GM12878 (cell line): ENCODE measurements at regions not wholly inside any gene's neighbourhood (a gene's known extent, or its start where the extent isn't known, plus 50 kb on each side); places are given as distances from the start of the nearest gene placed in this dataset.
"Not testable (repeated sequence)": the region's sequence is repeated elsewhere in the genome, so short reads cannot be mapped to it uniquely, and the experiment has no call there.

Source experiments
- ATAC-seq: fragments of 200-7000 bp; cut with Tn5 transposase; 3 replicates; pipeline ENCODE4 v1.9.1; 2020; ENCODE audit warnings: mild to moderate bottlenecking, moderate library complexity
- BruUV-seq: library from RNA; stranded (reverse); fragments of 400-500 nt; replicated peaks from 2 replicates; lab custom pipeline; 2021; lab: Mats Ljungman, UMichigan
- CTCF ChIA-PET: fragments of 300-600 bp; sonication (Branson Sonifier 250); formaldehyde crosslinking; extraction: SDS; loops from one replicate; lab custom pipeline; 2021; ENCODE audit warnings: inconsistent platforms; lab: Yijun Ruan, JAX
- POLR2A ChIA-PET: fragments of 350-600 bp; formaldehyde crosslinking; extraction: SDS; loops from one replicate; lab custom pipeline; 2021; ENCODE audit warnings: inconsistent platforms; lab: Charles Lee
- RAD21 ChIA-PET: fragments of 300-600 bp; sonication (Branson Sonifier 250); formaldehyde crosslinking; loops from one replicate; lab custom pipeline; 2023; ENCODE audit warnings: antibody characterized with exemption; ENCODE audit not compliant: unreplicated experiment; lab: Charles Lee
- SMC1A ChIA-PET: fragments of 300-600 bp; sonication (Branson Sonifier 250); formaldehyde crosslinking; loops from one replicate; lab custom pipeline; 2023; ENCODE audit not compliant: unreplicated experiment, uncharacterized antibody; lab: Charles Lee
- DNase-seq: peaks from one replicate; pipeline ENCODE4 v3.0.0-alpha.2; 2011; ENCODE audit warnings: low read depth, low spot score
- FAIRE-seq: peaks from 3 replicates; lab custom pipeline; 2011; peaks lifted over from hg19 to GRCh38; lab: Jason Lieb, UNC
- H2AFZ ChIP-seq: 2 replicates; pipeline ENCODE4 v1.6.0; 2011; ENCODE audit warnings: low read depth, low read length, control low read depth; ENCODE audit not compliant: control insufficient read depth
- H3K27ac ChIP-seq: 2 replicates; pipeline ENCODE4 v1.5.1; 2011; ENCODE audit warnings: control low read depth; ENCODE audit not compliant: control insufficient read depth, insufficient read depth
- H3K27me3 ChIP-seq, 2 experiments: replicated peaks in 1 of 2; 2 replicates each; pipeline versions ENCODE4 v1.6.0 to v1.6.1; 2011; ENCODE audit warnings: low read length in 1 of 2; ENCODE audit not compliant: control insufficient read depth in 2 of 2, insufficient read depth in 2 of 2
- H3K36me3 ChIP-seq, 2 experiments: 2 replicates each; pipeline ENCODE4 v1.5.1; 2011; ENCODE audit warnings: low read length in 1 of 2; ENCODE audit not compliant: control insufficient read depth in 2 of 2, insufficient read depth in 2 of 2
- H3K4me1 ChIP-seq: 2 replicates; pipeline ENCODE4 v1.6.1; 2011; ENCODE audit warnings: mild to moderate bottlenecking, low read length, moderate library complexity, mixed read lengths; ENCODE audit not compliant: control insufficient read depth, insufficient read depth
- H3K4me2 ChIP-seq: 2 replicates; pipeline ENCODE4 v1.6.0; 2011; ENCODE audit warnings: control low read depth; ENCODE audit not compliant: control insufficient read depth, insufficient read depth
- H3K4me3 ChIP-seq: fragments of 200-600 bp; sonication (generic); 2 replicates; pipeline ENCODE4 v1.5.1; 2016
- H3K79me2 ChIP-seq: 2 replicates; pipeline ENCODE4 v1.6.0; 2011; ENCODE audit warnings: low read length; ENCODE audit not compliant: control insufficient read depth, insufficient read depth
- H3K9ac ChIP-seq: 2 replicates; pipeline ENCODE4 v1.8.0; 2011; ENCODE audit warnings: low read length, control low read depth, mixed read lengths; ENCODE audit not compliant: control insufficient read depth, insufficient read depth
- H3K9me3 ChIP-seq: replicated peaks from 3 replicates; pipeline ENCODE4 v1.5.1; 2011; ENCODE audit warnings: mild to moderate bottlenecking, low read length; ENCODE audit not compliant: control insufficient read depth, insufficient read depth
- H4K20me1 ChIP-seq: 2 replicates; pipeline ENCODE4 v1.6.0; 2011; ENCODE audit not compliant: control insufficient read depth, insufficient read depth
- CHD1 ChIP-seq: IDR thresholded peaks from 2 replicates; pipeline ENCODE4 v1.6.1; 2012; ENCODE audit warnings: low read depth, low read length, improper control_type of control experiment
- IKZF1 ChIP-seq: fragments of 450-650 bp; conservative IDR thresholded peaks from 2 replicates; pipeline ENCODE4 v1.6.1; 2017; ENCODE audit warnings: antibody characterized with exemption, mild to moderate bottlenecking
- PAX5 ChIP-seq: IDR thresholded peaks from 2 replicates; pipeline ENCODE4 v1.6.1; 2011; ENCODE audit warnings: low read depth, low read length, borderline replicate concordance
- RCOR1 ChIP-seq: conservative IDR thresholded peaks from 2 replicates; pipeline ENCODE4 v1.6.1; 2012; ENCODE audit warnings: low read depth, low read length, improper control_type of control experiment
- WGBS: methylation state at CpG from one replicate; pipeline ENCODE4 v1.1.6; 2016; ENCODE audit warnings: low lambda C conversion rate; ENCODE audit not compliant: insufficient replicate concordance, insufficient coverage; ENCODE audit errors: missing lambda C conversion rate; 5-methylcytosine and 5-hydroxymethylcytosine counted together
- in situ Hi-C: fragments of 300-500 bp; cut with MboI; formaldehyde crosslinking; loops from 9 replicates; pipeline ENCODE4 v1.14.3; 2018; ENCODE audit warnings: mixed read lengths
- intact Hi-C: fragments of 100-400 bp; cut with micrococcal nuclease; formaldehyde crosslinking; loops from one replicate; pipeline ENCODE4 v1.14.2; 2022; ENCODE audit not compliant: unreplicated experiment

DNA sequence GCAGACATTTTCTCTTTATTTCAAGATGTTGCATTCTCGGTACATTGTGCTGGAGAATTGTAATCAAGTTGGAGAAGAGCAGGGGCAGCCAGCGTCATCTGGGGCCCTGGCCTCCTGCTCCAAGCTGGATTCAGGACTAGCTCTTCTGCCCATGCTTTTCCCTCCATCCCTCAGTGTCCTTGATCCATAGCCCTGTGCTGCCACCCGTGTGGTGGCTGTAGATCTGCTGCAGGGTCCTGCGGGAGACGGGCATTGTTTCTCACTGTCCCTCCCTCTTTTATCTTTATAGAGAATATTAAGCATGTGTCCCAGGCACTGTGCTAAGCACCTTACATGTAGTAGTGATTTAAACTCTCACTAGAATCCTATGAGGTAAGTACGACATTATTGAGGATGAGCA is 60.5 kb upstream of the HAND1 start:
- BruUV-seq: no TSS peak
- ChIA-PET POLR2A (no interaction called here), CTCF (interaction anchor here (1.6 kb wide), 1 partner anchor 17 kb away, joined by 12 read pairs; no protein-coding TSS in a partner anchor), RAD21 (no interaction called here), SMC1A (interaction anchor here (0.6 kb wide), 2 partner anchors 39 to 70 kb away, joined by 3 read pairs; no protein-coding TSS in a partner anchor)
- Histone ChIP-seq H3K4me1 (peaks cover under 1% of the 10 kb centered on the region; the same call in 1 of the 2 replicates), H3K4me2 (no peak overlapping the region), H3K79me2 (no peaks in the 10 kb centered on the region), H3K27me3 (no peaks in the 10 kb centered on the region; a peak in 1 of 4 replicates), H3K9me3 (no peaks in the 10 kb centered on the region), H3K27ac (no peak overlapping the region), H2AFZ (no peak overlapping the region), H3K36me3 (no peaks in the 10 kb centered on the region), H3K4me3 (no peak overlapping the region), H4K20me1 (no peaks in the 10 kb centered on the region), H3K9ac (no peak overlapping the region)
- WGBS: 50% methylated on average over 6 of the region's 6 CpGs
- ATAC-seq: no peak
- no peak for DNase-seq
- TF ChIP-seq RCOR1 (no peak), IKZF1 (no peak), CHD1 (no peak), PAX5 (no peak)
- no peak for FAIRE-seq
- intact Hi-C loops: no loop called here
- in situ Hi-C loops: no loop called here

DNA sequence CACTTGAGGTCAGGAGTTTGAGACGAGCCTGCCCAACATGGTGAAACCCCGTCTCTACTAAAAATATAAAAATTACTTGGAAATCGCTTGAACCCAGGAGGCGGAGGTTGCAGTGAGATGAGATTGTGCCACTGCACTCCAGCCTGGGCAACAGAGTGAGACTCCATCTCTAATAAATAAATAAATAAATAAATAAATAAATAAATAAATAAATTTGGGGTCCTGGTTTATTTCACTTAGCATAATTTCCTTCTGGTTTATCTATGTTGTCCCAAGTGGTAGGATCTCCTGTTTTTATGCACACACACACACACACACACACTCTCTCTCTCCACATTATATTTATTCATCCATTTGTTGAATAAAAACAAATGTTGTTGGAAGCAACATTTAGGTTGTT is 58.4 kb upstream of the HAND1 start:
- H3K9ac ChIP-seq, H2AFZ ChIP-seq, H4K20me1 ChIP-seq, SMC1A ChIA-PET, POLR2A ChIA-PET, H3K4me1 ChIP-seq, BruUV-seq, H3K4me3 ChIP-seq, H3K27me3 ChIP-seq, FAIRE-seq, H3K36me3 ChIP-seq, CTCF ChIA-PET, ATAC-seq, RAD21 ChIA-PET, H3K9me3 ChIP-seq, H3K4me2 ChIP-seq, H3K79me2 ChIP-seq, intact Hi-C loops, DNase-seq, in situ Hi-C loops, H3K27ac ChIP-seq: not testable (repeated sequence)
- WGBS: 55% methylated on average over 4 of the region's 4 CpGs
